ENCODE measurements at regions not wholly inside any gene's neighbourhood (a gene's known extent, or its start where the extent isn't known, plus 50 kb on each side); places are given as distances from the start of the nearest gene placed in this dataset.

DNA sequence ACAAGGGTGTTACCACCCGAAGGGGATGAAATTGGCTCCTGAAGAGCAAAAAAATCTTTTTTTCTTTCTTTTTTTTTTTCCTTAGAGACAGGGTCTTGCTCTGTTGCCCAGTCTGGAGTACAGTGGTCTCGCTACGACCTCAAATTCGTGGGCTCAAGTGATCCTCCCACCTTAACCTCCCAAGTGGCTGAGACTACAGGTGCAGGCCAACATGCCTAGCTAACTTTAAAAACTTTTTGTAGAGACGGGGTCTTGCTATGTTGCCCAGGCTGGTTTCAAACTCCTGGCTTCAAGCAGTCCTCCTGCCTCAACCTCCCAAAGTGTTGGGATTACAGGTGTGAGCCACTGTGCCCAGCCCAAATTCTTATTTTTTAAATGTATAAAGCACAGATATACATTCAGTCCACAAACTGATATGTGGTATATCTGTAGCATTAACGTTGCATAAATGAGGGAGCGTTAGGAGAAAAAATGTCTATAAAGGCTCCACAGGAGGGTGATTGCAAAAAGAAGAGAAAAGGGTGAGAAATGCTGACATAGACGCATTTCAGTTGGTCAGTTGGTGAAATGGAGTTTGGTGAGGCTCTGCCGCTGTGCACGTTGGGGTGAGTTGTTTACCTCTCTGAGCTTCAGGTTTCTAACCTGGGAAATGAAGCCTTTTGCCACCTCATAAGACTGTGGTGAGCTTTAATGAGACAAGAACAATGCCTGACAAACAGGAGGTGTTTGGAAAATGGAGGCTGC is 100.7 kb upstream of the PODXL start:
- H3K9me3 ChIP-seq (ENCODE audit: low read depth, low read length), result no peaks in the 10 kb centered on the region
- TF ChIP-seq, protein P1, sequence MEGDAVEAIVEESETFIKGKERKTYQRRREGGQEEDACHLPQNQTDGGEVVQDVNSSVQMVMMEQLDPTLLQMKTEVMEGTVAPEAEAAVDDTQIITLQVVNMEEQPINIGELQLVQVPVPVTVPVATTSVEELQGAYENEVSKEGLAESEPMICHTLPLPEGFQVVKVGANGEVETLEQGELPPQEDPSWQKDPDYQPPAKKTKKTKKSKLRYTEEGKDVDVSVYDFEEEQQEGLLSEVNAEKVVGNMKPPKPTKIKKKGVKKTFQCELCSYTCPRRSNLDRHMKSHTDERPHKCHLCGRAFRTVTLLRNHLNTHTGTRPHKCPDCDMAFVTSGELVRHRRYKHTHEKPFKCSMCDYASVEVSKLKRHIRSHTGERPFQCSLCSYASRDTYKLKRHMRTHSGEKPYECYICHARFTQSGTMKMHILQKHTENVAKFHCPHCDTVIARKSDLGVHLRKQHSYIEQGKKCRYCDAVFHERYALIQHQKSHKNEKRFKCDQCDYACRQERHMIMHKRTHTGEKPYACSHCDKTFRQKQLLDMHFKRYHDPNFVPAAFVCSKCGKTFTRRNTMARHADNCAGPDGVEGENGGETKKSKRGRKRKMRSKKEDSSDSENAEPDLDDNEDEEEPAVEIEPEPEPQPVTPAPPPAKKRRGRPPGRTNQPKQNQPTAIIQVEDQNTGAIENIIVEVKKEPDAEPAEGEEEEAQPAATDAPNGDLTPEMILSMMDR (IDR thresholded peaks at IDR 0.05; ENCODE audit: extremely low read depth, low read depth, low read length), result no peak
- no peaks in the 10 kb centered on the region for H4K20me1 ChIP-seq (ENCODE audit: insufficient read depth, low read length)

DNA sequence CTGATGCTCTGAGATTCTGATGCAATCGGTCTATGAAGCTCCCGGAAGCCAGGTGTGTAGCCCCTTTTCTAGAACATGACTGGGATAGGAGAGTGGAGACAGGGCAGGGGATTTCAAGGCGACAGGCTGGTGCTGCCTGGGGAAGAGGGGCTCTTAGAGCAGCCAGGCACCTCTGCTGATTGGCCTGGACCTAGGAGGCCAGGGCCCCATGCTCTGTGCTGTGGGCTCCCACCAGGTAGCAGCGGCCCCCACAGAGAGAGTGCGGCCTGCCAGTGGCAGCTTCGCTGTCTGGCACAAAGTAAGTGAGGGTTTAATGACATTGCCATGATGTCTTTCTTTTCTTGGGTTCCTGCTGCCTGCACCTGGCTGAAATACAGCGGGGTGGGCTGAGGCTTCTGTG is 99.4 kb upstream of the PODXL start:
- Histone ChIP-seq H3K4me2 (ENCODE audit: insufficient read depth, low read length) (no peak overlapping the region), H3K27me3 (ENCODE audit: insufficient read depth, low read length) (no peaks in the 10 kb centered on the region), H3K36me3 (ENCODE audit: insufficient read depth, low read length) (no peaks in the 10 kb centered on the region), H3K79me2 (ENCODE audit: insufficient read depth, low read length) (no peaks in the 10 kb centered on the region), H3K4me3 (ENCODE audit: insufficient read depth, low read length) (no peak overlapping the region), H3K4me1 (ENCODE audit: insufficient read depth, low read length) (peaks cover 11% of the 10 kb centered on the region), H2AFZ (ENCODE audit: low read length) (no peak overlapping the region), H4K20me1 (ENCODE audit: insufficient read depth, low read length) (no peaks in the 10 kb centered on the region), H3K27ac (ENCODE audit: low read depth, low read length) (no peak overlapping the region), H3K9me3 (ENCODE audit: low read depth, low read length) (no peaks in the 10 kb centered on the region)
- DNase-seq (ENCODE audit: insufficient read length, low spot score, missing footprints), result no peak
- TF ChIP-seq, protein P1 (IDR thresholded peaks at IDR 0.05; ENCODE audit: extremely low read depth, low read depth, low read length), result no peak

More for the DNA sequence above, 100.7 kb upstream of the PODXL start:
- Histone ChIP-seq H3K27me3 (ENCODE audit: insufficient read depth, low read length) (no peaks in the 10 kb centered on the region), H3K4me2 (ENCODE audit: insufficient read depth, low read length) (no peak overlapping the region), H2AFZ (ENCODE audit: low read length) (peak overlapping the region; percentile 27), H3K27ac (ENCODE audit: low read depth, low read length) (no peak overlapping the region), H3K36me3 (ENCODE audit: insufficient read depth, low read length) (no peaks in the 10 kb centered on the region), H3K4me1 (ENCODE audit: insufficient read depth, low read length) (peaks cover 11% of the 10 kb centered on the region), H3K4me3 (ENCODE audit: insufficient read depth, low read length) (no peak overlapping the region), H3K79me2 (ENCODE audit: insufficient read depth, low read length) (no peaks in the 10 kb centered on the region)
- DNase-seq (ENCODE audit: insufficient read length, low spot score, missing footprints), result no peak

DNA sequence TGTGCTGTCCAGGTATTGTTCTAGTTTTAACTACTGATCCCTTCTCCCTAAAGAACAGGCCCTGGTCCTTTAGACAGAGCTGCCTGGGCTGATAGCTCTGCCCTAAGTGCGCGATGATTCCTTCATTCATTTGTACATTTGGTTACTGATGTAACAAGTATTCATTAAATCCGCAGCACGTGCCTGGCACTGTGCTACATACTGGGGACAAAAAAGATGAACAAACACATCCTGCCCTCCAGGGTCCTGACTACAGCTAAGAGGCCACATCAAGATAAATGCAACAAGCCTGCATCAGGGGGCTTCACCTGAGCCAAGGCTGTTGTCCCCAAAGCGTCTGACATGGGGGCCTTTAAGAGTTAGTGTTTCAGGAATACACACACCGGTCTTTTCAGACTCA is 99.0 kb upstream of the PODXL start:
- no peaks in the 10 kb centered on the region for H3K79me2 ChIP-seq (ENCODE audit: insufficient read depth, low read length)
- no peaks in the 10 kb centered on the region for H3K36me3 ChIP-seq (ENCODE audit: insufficient read depth, low read length)
- H3K27ac ChIP-seq (ENCODE audit: low read depth, low read length), result no peak overlapping the region
- H3K4me1 ChIP-seq (ENCODE audit: insufficient read depth, low read length), result peaks cover 11% of the 10 kb centered on the region
- H3K27me3 ChIP-seq (ENCODE audit: insufficient read depth, low read length), result no peaks in the 10 kb centered on the region
- no peak overlapping the region for H3K4me3 ChIP-seq (ENCODE audit: insufficient read depth, low read length)
- no peak overlapping the region for H3K4me2 ChIP-seq (ENCODE audit: insufficient read depth, low read length)
- no peak overlapping the region for H2AFZ ChIP-seq (ENCODE audit: low read length)
- no peaks in the 10 kb centered on the region for H3K9me3 ChIP-seq (ENCODE audit: low read depth, low read length)
- TF ChIP-seq, protein P1 (IDR thresholded peaks at IDR 0.05; ENCODE audit: extremely low read depth, low read depth, low read length), result no peak
- DNase-seq (ENCODE audit: insufficient read length, low spot score, missing footprints), result no peak
- H4K20me1 ChIP-seq (ENCODE audit: insufficient read depth, low read length), result no peaks in the 10 kb centered on the region

DNA sequence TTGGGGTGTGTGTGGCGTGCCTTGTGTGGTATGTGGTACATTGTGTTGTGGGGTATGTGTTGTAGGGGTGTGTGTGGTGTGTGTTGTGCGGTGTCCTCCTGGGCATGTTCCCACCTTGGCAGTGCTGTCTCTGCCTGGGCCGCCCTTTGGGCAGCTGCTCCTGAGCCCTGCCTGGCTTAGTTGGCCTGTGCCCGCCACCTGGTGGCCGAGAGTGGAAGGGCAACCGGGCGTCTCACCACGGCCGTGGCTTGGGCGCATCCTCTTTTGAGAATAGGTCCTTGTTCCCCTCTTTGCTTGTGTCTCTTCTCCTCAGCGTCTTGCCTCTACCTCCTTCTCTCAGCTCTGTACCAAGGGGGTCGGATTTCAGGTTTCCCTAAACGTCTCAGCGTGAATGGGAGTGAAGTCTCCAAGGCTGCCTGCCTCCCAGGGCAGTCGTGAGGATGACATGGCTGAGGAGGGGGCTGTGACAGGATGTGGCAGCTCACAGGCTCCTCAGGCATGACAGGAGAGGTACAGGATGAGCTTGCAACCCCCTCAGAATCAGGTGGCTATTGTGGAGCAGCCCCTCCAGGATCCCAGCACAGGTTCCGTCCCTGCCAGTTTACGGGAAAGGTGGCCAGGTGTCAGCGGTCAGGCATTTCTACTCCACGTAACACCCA is 98.4 kb upstream of the PODXL start:
- no peaks in the 10 kb centered on the region for H3K27me3 ChIP-seq (ENCODE audit: insufficient read depth, low read length)
- peaks cover 11% of the 10 kb centered on the region for H3K4me1 ChIP-seq (ENCODE audit: insufficient read depth, low read length)
- H3K9me3 ChIP-seq (ENCODE audit: low read depth, low read length), result no peaks in the 10 kb centered on the region
- peak; percentile 94 for DNase-seq (ENCODE audit: insufficient read length, low spot score, missing footprints)
- no peaks in the 10 kb centered on the region for H3K79me2 ChIP-seq (ENCODE audit: insufficient read depth, low read length)
- no peak overlapping the region for H3K4me3 ChIP-seq (ENCODE audit: insufficient read depth, low read length)
- peak overlapping the region; percentile 2 for H3K4me2 ChIP-seq (ENCODE audit: insufficient read depth, low read length)
- H3K36me3 ChIP-seq (ENCODE audit: insufficient read depth, low read length), result no peaks in the 10 kb centered on the region
- H2AFZ ChIP-seq (ENCODE audit: low read length), result peak overlapping the region; percentile 75
- TF ChIP-seq, protein P1 (IDR thresholded peaks at IDR 0.05; ENCODE audit: extremely low read depth, low read depth, low read length), result peak; percentile 82
- H3K27ac ChIP-seq (ENCODE audit: low read depth, low read length), result no peak overlapping the region
- H4K20me1 ChIP-seq (ENCODE audit: insufficient read depth, low read length), result no peaks in the 10 kb centered on the region

Measured in osteoblast (primary cell).